Spleen (tissue), 7 donors: ENCODE measurements at regions not wholly inside any gene's neighbourhood (a gene's known extent, or its start where the extent isn't known, plus 50 kb on each side); places are given as distances from the start of the nearest gene placed in this dataset.

Source experiments
- CTCF ChIP-seq, 11 experiments: fragments of 200-600 bp in 7 of 11; fragments of 450-650 bp in 4 of 11; sonication (generic) in 4 of 11; IDR thresholded peaks in 8 of 11; conservative IDR thresholded peaks in 3 of 11; 1 replicate in 7 of 11; 2 replicates in 4 of 11; pipeline versions ENCODE4 v1.4.0 to v1.8.0; 2016 to 2021; ENCODE audit warnings: antibody characterized with exemption in 11 of 11, inconsistent platforms in 4 of 11, mild to moderate bottlenecking in 1 of 11
- POLR2A ChIP-seq, 3 donors: fragments of 450-650 bp; IDR thresholded peaks; one replicate each; pipeline ENCODE4 v1.5.1; 2017; ENCODE audit warnings: antibody characterized with exemption in 3 of 3, mild to moderate bottlenecking in 1 of 3
- donor health status: DM: no; HTN: no; CAD: no; lungs with moderate emphysema.
- donor health status: DM: no; HTN: no; CAD: no.
- donor health status: DM: no; HTN: no; CAD: no.

GRCh38 chr7:9349625-9350024 lies 916.2 kb downstream of the NXPH1 start:
- no peak for TF ChIP-seq CTCF (IDR thresholded peaks at IDR 0.05 in 8 of 11, conservative IDR thresholded peaks at IDR 0.05 in 3 of 11)
- no peak for TF ChIP-seq POLR2A (IDR thresholded peaks at IDR 0.05)
